Caco-2 (cell line): ENCODE measurements at regions not wholly inside any gene's neighbourhood (a gene's known extent, or its start where the extent isn't known, plus 50 kb on each side); places are given as distances from the start of the nearest gene placed in this dataset.

Experiments
- BruUV-seq: library from RNA; stranded (reverse); fragments of 400-500 nt; replicated peaks from 2 replicates; lab custom pipeline; 2021; lab: Mats Ljungman, UMichigan
- CTCF ChIA-PET: fragments of 300-600 bp; sonication (Branson Sonifier 250); formaldehyde crosslinking; loops from one replicate; lab custom pipeline; 2022; ENCODE audit warnings: antibody characterized with exemption; lab: Charles Lee
- POLR2A ChIA-PET: fragments of 300-600 bp; sonication (Branson Sonifier 250); formaldehyde crosslinking; loops from one replicate; lab custom pipeline; 2022; ENCODE audit warnings: antibody characterized with exemption; lab: Charles Lee
- DNase-seq, 2 experiments: peaks; one replicate each; pipeline versions ENCODE4 v3.0.0 to v3.0.0-alpha.2; 2020 to 2022
- H3K27me3 ChIP-seq: replicated peaks from 2 replicates; pipeline ENCODE4 v1.6.0; 2011; ENCODE audit warnings: low read length; ENCODE audit not compliant: control insufficient read depth, insufficient read depth
- H3K36me3 ChIP-seq: 2 replicates; pipeline ENCODE4 v1.5.1; 2011; ENCODE audit warnings: low read length; ENCODE audit not compliant: control insufficient read depth, insufficient read depth
- H3K4me1 ChIP-seq: fragments of 250-450 bp; sonication (Bioruptor Pico); 2 replicates; pipeline ENCODE4 v1.5.1; 2020; ENCODE audit warnings: mild to moderate bottlenecking
- H3K4me3 ChIP-seq: 2 replicates; pipeline ENCODE4 v1.5.1; 2011; ENCODE audit warnings: low read depth, mild to moderate bottlenecking, control low read depth, low read length
- H3K9me3 ChIP-seq: fragments of 250-450 bp; sonication (Bioruptor Pico); 2 replicates; pipeline ENCODE4 v1.5.1; 2020; ENCODE audit warnings: mild to moderate bottlenecking, moderate library complexity
- H3K27ac Mint-ChIP-seq: one replicate; pipeline ENCODE4 v1.8.0; 2022; ENCODE audit warnings: mixed read lengths; ENCODE audit not compliant: unreplicated experiment
- H3K27me3 Mint-ChIP-seq: one replicate; pipeline ENCODE4 v1.8.0; 2022; ENCODE audit warnings: mixed read lengths; ENCODE audit not compliant: insufficient read depth, unreplicated experiment
- H3K36me3 Mint-ChIP-seq: one replicate; pipeline ENCODE4 v1.8.0; 2022; ENCODE audit warnings: mild to moderate bottlenecking, mixed read lengths; ENCODE audit not compliant: insufficient read depth, unreplicated experiment
- H3K4me1 Mint-ChIP-seq: one replicate; pipeline ENCODE4 v1.8.0; 2022; ENCODE audit warnings: low read depth, mixed read lengths; ENCODE audit not compliant: unreplicated experiment
- H3K4me3 Mint-ChIP-seq: one replicate; pipeline ENCODE4 v1.8.0; 2022; ENCODE audit warnings: mild to moderate bottlenecking, moderate library complexity, mixed read lengths; ENCODE audit not compliant: unreplicated experiment
- H3K9me3 Mint-ChIP-seq: one replicate; pipeline ENCODE4 v1.8.0; 2022; ENCODE audit warnings: mixed read lengths; ENCODE audit not compliant: unreplicated experiment
- CTCF ChIP-seq, 2 experiments: fragments of 200-600 bp in 1 of 2; IDR thresholded peaks; 1 replicate in 1 of 2; 2 replicates in 1 of 2; pipeline versions ENCODE4 v1.5.1 to v1.8.0; 2011 to 2022; ENCODE audit warnings: antibody characterized with exemption in 1 of 2, control low read depth in 1 of 2, inconsistent platforms in 1 of 2, low read depth in 1 of 2, low read length in 1 of 2, mild to moderate bottlenecking in 1 of 2, moderate library complexity in 1 of 2; ENCODE audit not compliant: insufficient read depth in 1 of 2, severe bottlenecking in 1 of 2, unreplicated experiment in 1 of 2
- intact Hi-C: fragments of 100-400 bp; cut with micrococcal nuclease; formaldehyde crosslinking; loops from one replicate; pipeline ENCODE4 v1.10.0; 2022; ENCODE audit not compliant: unreplicated experiment

GRCh38 chr5:68708842-68709170, 385.0 kb upstream of the SLC30A5 start:
- intact Hi-C loops = no loop called here
- POLR2A ChIA-PET = no interaction called here
- no peak overlapping the region for H3K27ac Mint-ChIP-seq
- H3K9me3 Mint-ChIP-seq = peaks cover 16% of the 10 kb centered on the region
- no peaks in the 10 kb centered on the region for H3K36me3 Mint-ChIP-seq
- H3K27me3 ChIP-seq = no peaks in the 10 kb centered on the region
- CTCF ChIA-PET = no interaction called here
- H3K9me3 ChIP-seq = no peaks in the 10 kb centered on the region
- BruUV-seq = no TSS peak
- TF ChIP-seq CTCF (IDR thresholded peaks at IDR 0.05; ENCODE audit: insufficient read depth in 1 of 2, low read depth in 1 of 2, low read length in 1 of 2, severe bottlenecking in 1 of 2, unreplicated experiment in 1 of 2) = no peak
- no peaks in the 10 kb centered on the region for H3K4me1 ChIP-seq
- DNase-seq = no peak
- peaks cover 17% of the 10 kb centered on the region for H3K27me3 Mint-ChIP-seq
- no peaks in the 10 kb centered on the region for H3K36me3 ChIP-seq
- no peaks in the 10 kb centered on the region for H3K4me1 Mint-ChIP-seq
- H3K4me3 Mint-ChIP-seq = no peak overlapping the region
- no peak overlapping the region for H3K4me3 ChIP-seq

- TF ChIP-seq CTCF (IDR thresholded peaks at IDR 0.05; ENCODE audit: insufficient read depth in 1 of 2, low read depth in 1 of 2, low read length in 1 of 2, severe bottlenecking in 1 of 2, unreplicated experiment in 1 of 2) = no peak
- H3K27me3 ChIP-seq = no peaks in the 10 kb centered on the region
- no peaks in the 10 kb centered on the region for H3K36me3 Mint-ChIP-seq
- no peaks in the 10 kb centered on the region for H3K9me3 ChIP-seq
- ChIA-PET POLR2A (no interaction called here), CTCF (no interaction called here)
- no peaks in the 10 kb centered on the region for H3K36me3 ChIP-seq
- intact Hi-C loops = no loop called here
- no peak for DNase-seq
- no peak overlapping the region for H3K4me3 ChIP-seq
- H3K27ac Mint-ChIP-seq = no peak overlapping the region
- no TSS peak for BruUV-seq
- H3K4me3 Mint-ChIP-seq = no peak overlapping the region
- no peaks in the 10 kb centered on the region for H3K4me1 Mint-ChIP-seq
- peaks cover 16% of the 10 kb centered on the region for H3K9me3 Mint-ChIP-seq
- peaks cover 17% of the 10 kb centered on the region for H3K27me3 Mint-ChIP-seq
- no peaks in the 10 kb centered on the region for H3K4me1 ChIP-seq
Measured at GRCh38 chr5:68709239-68709638, 384.6 kb upstream of the SLC30A5 start.

- Mint-ChIP-seq H3K36me3 (no peaks in the 10 kb centered on the region), H3K27me3 (peaks cover 15% of the 10 kb centered on the region), H3K4me3 (no peak overlapping the region), H3K4me1 (no peaks in the 10 kb centered on the region), H3K27ac (no peak overlapping the region), H3K9me3 (peaks cover 6% of the 10 kb centered on the region)
- H3K4me3 ChIP-seq = no peak overlapping the region
- H3K36me3 ChIP-seq = no peaks in the 10 kb centered on the region
- H3K9me3 ChIP-seq = no peaks in the 10 kb centered on the region
- H3K27me3 ChIP-seq = no peaks in the 10 kb centered on the region
- TF ChIP-seq CTCF (IDR thresholded peaks at IDR 0.05; ENCODE audit: insufficient read depth in 1 of 2, low read depth in 1 of 2, low read length in 1 of 2, severe bottlenecking in 1 of 2, unreplicated experiment in 1 of 2) = no peak
- H3K4me1 ChIP-seq = no peaks in the 10 kb centered on the region
- CTCF ChIA-PET = no interaction called here
- intact Hi-C loops = no loop called here
- POLR2A ChIA-PET = no interaction called here
- DNase-seq = no peak
- no TSS peak for BruUV-seq
Measured at GRCh38 chr5:68710514-68710913, 383.3 kb upstream of the SLC30A5 start.
